H54 (cell line): ENCODE measurements at regions not wholly inside any gene's neighbourhood (a gene's known extent, or its start where the extent isn't known, plus 50 kb on each side); places are given as distances from the start of the nearest gene placed in this dataset.

Experiments
- DNase-seq: peaks from one replicate; pipeline ENCODE4 v3.0.0; 2011; ENCODE audit warnings: low spot score, mixed read lengths; ENCODE audit not compliant: insufficient read length
- FAIRE-seq: peaks from 3 replicates; lab custom pipeline; 2011; peaks lifted over from hg19 to GRCh38; lab: Jason Lieb, UNC
- POLR2A ChIP-seq: IDR thresholded peaks from 2 replicates; pipeline ENCODE4 v1.6.1; 2011; ENCODE audit warnings: low read depth, mild to moderate bottlenecking, low read length

DNA sequence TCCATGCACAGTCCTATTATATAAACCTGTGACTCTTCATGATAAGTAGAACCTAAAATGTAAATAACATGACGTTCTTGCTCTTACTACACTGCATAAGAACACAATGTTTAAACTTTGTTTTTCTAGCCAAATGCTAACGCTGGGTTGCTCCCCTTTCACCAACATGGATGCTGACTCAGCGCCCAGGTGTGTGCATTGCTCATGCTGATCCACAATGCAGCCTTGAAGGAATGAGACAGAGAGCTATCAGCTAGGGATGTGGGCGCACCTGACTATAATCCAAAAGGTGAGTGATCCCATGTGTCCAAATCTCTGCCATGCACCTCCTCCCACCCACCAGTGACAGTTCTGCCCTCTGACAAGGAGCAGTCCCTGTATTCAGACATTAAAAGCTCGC lies 235.0 kb downstream of the IRS1 start:
- TF ChIP-seq POLR2A = no peak
- no peak for FAIRE-seq
- no peak for DNase-seq

- FAIRE-seq (no peak), DNase-seq (no peak)
- no peak for TF ChIP-seq POLR2A
Observed at GRCh38 chr2:226561962-226562361, 237.7 kb downstream of the IRS1 start.

GRCh38 chr2:226560325-226560724 lies 239.3 kb downstream of the IRS1 start:
- no peak for TF ChIP-seq POLR2A
- DNase-seq = no peak
- no peak for FAIRE-seq

GRCh38 chr2:226559536-226559935 lies 240.1 kb downstream of the IRS1 start:
- DNase-seq (no peak), FAIRE-seq (peak; percentile 64)
- no peak for TF ChIP-seq POLR2A

DNA sequence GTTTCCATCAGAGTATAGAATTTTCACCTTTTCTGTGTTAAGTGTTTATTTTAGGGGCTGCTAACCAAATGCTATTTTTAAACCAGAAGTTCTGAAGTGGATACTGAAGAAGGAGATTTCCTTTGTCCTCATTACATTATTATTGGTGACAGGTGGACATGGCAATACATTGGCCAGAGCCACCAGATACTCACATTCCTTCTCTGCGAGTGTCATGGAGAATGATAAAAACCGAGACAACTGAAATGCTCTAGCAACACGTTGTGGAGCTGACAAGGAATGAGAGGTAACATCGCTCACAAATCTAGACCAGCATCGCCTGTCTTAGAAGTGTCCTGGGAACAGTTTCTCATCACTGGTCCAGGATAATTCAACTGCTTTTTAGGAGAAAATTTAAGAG lies 241.2 kb downstream of the IRS1 start:
- DNase-seq (no peak), FAIRE-seq (no peak)
- no peak for TF ChIP-seq POLR2A

GRCh38 chr2:226556050-226556449 lies 243.6 kb downstream of the IRS1 start:
- no peak for DNase-seq

DNA sequence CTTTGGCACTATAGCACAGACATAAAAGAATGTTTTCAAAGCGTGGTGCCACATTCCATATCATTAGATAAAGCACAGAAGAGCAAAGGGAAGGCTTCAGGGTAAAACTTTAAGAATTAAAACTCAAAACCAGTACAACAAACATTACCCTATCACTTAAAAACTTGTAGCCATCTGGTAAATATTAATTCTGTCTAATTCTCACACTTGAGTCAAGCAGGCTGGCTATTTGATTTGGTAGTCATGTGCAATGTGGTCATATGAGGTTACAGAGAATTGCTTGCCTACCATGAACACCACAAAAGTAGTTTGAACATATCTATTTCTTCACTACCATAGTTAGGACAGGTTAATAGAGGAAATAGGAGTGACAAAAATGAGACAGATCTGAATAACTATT lies 244.9 kb downstream of the IRS1 start:
- no peak for FAIRE-seq
- no peak for TF ChIP-seq POLR2A
- DNase-seq = no peak

More at GRCh38 chr2:226556050-226556449, 243.6 kb downstream of the IRS1 start:
- TF ChIP-seq POLR2A = no peak
- no peak for FAIRE-seq

- no peak for TF ChIP-seq POLR2A
- DNase-seq (no peak), FAIRE-seq (no peak)
Observed at GRCh38 chr2:226553333-226553732, 246.3 kb downstream of the IRS1 start.

DNA sequence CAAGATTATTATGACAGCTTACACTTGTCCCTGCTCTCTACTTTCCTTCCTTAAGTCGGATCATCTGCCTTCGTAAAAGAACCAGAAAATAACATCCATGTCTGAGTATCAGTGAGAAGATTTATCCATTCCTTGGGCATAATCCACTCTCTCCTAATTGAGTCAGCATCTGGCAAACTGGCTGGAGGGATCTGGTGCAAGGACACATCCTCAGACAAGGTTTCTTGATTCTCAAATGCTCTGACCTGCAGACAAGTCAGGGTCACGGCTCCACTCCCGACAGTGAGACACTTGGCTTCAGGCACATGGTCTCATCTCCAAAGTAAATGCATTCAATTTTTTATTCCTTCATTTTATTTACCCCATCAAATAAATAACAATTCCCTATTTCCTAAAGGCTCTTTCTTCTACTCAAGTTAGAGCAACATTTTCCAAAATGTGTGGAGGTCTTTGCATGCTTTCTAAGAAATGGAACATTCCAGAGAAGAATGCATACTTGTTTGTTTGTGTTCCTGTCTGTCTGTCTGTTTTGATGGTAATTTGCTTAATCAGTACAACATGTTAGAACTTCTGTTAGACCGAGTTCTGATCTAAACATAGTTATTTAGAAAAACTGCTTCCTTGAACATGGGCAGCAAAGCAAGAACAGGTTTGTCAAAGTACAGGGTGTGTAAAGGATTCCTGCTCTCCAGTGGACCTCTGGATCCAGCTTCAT lies 246.9 kb downstream of the IRS1 start:
- no peak for FAIRE-seq
- TF ChIP-seq POLR2A = no peak
- DNase-seq = no peak

GRCh38 chr2:226551522-226552250 lies 247.9 kb downstream of the IRS1 start:
- FAIRE-seq = no peak
- no peak for TF ChIP-seq POLR2A
- DNase-seq = no peak

DNA sequence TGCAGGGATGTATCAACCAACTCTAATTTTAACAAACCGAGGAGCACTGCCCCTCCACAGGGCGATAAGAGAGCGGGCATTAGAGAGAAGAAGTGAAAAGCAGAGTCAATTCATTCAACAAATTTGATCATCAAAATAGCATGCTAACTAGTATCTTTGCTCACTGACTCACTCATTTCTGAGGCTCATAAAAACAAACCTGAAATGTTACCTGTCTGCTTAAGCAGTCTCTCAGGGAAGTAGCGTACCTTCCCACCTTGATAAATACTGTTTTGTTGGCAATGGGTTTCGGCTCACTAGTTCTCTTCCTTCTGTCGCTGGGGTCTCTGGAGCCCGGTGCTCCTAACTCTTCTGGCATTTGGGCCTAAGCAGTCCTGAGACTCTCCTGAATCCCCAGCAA lies 248.8 kb downstream of the IRS1 start:
- DNase-seq (no peak), FAIRE-seq (no peak)
- no peak for TF ChIP-seq POLR2A

- FAIRE-seq (peak; percentile 23), DNase-seq (no peak)
- no peak for TF ChIP-seq POLR2A
Observed at GRCh38 chr2:226548732-226549131, 250.9 kb downstream of the IRS1 start.

GRCh38 chr2:226544596-226545210 lies 254.9 kb downstream of the IRS1 start:
- TF ChIP-seq POLR2A = no peak
- no peak for DNase-seq
- FAIRE-seq = no peak
